Fibroblast of peridontal ligament (primary cell): ENCODE measurements at regions not wholly inside any gene's neighbourhood (a gene's known extent, or its start where the extent isn't known, plus 50 kb on each side); places are given as distances from the start of the nearest gene placed in this dataset.

ENCODE experiments used
- DNase-seq: peaks from one replicate; pipeline ENCODE4 v3.0.0-alpha.2; 2010; ENCODE audit errors: extremely low read depth

GRCh38 chr4:122305853-122306252 lies 73.0 kb upstream of the ADAD1 start:
- DNase-seq = no peak

DNA sequence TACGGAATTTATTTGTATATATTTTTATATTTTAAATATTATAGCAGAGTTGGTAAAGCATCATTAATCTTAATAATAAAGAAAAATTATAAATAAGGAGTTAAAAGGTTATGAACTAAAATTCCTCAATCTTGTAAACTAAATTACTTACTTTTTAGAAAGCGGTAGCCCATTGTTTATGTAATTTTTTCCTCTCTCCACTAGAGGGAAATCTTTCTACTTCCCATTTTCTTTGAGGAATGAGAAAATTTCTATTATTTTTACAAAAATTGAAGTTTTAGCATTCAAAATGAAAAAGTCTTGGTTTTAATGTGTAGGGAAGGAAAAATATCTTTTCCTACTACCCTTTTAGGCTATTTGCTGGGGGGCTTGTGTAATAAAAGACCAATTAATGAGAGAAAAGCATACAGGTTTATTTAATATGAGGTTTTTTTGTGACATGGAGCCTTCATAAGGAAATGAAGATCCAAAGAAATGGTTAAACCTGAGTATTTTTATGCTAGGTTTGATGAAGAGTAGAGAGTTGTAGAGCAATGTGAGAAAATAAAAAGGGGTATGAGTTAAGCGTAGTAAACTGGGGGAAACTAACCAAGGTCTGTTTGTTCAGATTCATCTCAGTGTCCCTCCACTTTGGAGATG lies 68.7 kb upstream of the ADAD1 start:
- DNase-seq = peak; percentile 41

GRCh38 chr4:122313006-122313646 lies 65.7 kb upstream of the ADAD1 start:
- DNase-seq = no peak

GRCh38 chr4:122326908-122327307 lies 51.9 kb upstream of the ADAD1 start:
- no peak for DNase-seq

DNA sequence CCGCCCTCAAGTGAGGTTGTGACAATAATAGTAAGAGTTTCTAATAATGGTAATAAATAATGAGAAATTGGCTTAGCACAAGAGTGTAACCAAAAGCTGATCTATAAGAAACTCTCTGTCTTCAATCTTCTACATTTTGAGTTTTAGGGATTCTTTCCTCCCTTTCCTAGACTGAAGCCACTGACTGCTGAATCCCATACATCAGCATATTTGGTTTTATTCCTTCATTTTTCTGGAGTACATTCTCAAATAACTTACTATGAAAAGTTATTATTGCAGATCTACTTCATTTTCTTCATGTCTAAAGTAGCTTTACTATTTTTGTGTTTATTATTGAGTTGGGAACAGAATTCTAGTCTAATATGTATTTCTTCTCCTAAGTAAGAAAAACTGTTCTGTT lies 49.9 kb upstream of the ADAD1 start:
- DNase-seq = no peak
